PC-9 (cell line): ENCODE measurements at regions not wholly inside any gene's neighbourhood (a gene's known extent, or its start where the extent isn't known, plus 50 kb on each side); places are given as distances from the start of the nearest gene placed in this dataset.

ENCODE experiments used
- EZH2 ChIP-seq: fragments of 200-600 bp; sonication (generic); IDR thresholded peaks from 2 replicates; pipeline ENCODE4 v1.8.0; 2017; ENCODE audit warnings: antibody characterized with exemption, low read depth
- TF ChIP-seq, protein P1 (sequence below): fragments of 200-600 bp; sonication (generic); conservative IDR thresholded peaks from 2 replicates; pipeline ENCODE4 v1.6.1; 2017; ENCODE audit warnings: mixed run types, antibody characterized with exemption, mild to moderate bottlenecking, moderate library complexity

DNA sequence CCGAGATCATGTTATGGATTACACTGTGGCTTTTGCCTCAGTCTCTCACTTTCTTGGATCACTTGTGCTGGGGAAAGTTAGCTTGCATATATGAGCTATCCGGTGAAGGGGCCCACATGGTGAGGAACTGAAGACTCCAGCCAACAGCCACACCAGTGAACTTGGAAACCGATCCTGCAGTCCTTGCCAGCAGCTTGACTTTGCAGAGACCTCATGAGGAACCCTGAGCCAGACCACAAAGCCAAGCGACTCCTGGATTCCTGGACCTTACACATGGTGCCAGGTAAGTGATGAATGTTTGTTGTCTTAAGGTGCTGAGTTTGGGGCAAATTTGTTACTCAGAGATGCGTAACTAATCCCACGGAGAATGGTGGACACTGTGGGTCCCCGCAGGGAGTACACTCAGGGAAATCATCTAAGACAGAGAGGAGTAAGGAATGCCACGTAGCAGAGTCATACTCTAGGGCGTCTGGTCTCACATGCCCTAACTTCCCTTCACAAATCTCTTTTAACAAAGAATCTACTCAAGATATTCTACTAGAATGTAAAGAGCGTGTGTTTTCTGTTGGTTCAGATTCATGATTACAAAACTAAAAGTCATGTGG is 76.5 kb upstream of the PJA2 start:
- TF ChIP-seq, protein P1, sequence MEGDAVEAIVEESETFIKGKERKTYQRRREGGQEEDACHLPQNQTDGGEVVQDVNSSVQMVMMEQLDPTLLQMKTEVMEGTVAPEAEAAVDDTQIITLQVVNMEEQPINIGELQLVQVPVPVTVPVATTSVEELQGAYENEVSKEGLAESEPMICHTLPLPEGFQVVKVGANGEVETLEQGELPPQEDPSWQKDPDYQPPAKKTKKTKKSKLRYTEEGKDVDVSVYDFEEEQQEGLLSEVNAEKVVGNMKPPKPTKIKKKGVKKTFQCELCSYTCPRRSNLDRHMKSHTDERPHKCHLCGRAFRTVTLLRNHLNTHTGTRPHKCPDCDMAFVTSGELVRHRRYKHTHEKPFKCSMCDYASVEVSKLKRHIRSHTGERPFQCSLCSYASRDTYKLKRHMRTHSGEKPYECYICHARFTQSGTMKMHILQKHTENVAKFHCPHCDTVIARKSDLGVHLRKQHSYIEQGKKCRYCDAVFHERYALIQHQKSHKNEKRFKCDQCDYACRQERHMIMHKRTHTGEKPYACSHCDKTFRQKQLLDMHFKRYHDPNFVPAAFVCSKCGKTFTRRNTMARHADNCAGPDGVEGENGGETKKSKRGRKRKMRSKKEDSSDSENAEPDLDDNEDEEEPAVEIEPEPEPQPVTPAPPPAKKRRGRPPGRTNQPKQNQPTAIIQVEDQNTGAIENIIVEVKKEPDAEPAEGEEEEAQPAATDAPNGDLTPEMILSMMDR: no peak
- no peak for TF ChIP-seq EZH2
